SH-SY5Y (cell line): ENCODE measurements at regions not wholly inside any gene's neighbourhood (a gene's known extent, or its start where the extent isn't known, plus 50 kb on each side); places are given as distances from the start of the nearest gene placed in this dataset.

Experiments used
- GATA2 ChIP-seq: IDR thresholded peaks from 2 replicates; pipeline ENCODE4 v1.6.1; 2011; ENCODE audit warnings: mild to moderate bottlenecking, low read depth, low read length
- GATA3 ChIP-seq: IDR thresholded peaks from 2 replicates; pipeline ENCODE4 v1.6.1; 2011; ENCODE audit warnings: low read depth, mild to moderate bottlenecking, low read length, moderate library complexity

DNA sequence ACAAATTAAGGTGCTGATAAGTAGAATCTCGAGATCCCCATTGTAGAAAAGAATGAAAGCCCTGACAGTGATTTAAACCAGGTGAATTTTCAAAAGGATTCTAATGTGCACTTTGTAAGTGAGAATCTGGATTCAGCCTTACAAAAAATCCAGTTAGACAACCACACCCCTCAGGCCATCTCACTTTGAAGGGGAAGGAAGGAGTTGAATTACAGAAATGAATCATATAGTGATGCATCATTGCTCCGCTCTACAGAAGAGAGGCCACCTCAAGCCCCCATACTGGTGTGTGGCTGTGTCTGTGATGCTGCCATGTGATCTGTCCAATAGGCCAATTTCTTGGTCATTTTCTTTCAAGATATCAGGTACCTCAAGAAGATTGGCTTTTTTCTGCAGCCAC is 85.5 kb upstream of the NT5E start:
- TF ChIP-seq GATA3 (no peak), GATA2 (no peak)
